Ovary (tissue), 7 donors: ENCODE measurements at regions not wholly inside any gene's neighbourhood (a gene's known extent, or its start where the extent isn't known, plus 50 kb on each side); places are given as distances from the start of the nearest gene placed in this dataset.

Experiments used
- DNase-seq, 5 donors: peaks; one replicate each; pipeline ENCODE4 v3.0.0-alpha.2; 2019 to 2020
- H3K27ac ChIP-seq, 2 donors: fragments of 200-600 bp; one replicate each; pipeline versions ENCODE4 v1.5.1 to v1.8.0; 2019 to 2022
- H3K27me3 ChIP-seq: fragments of 200-600 bp; one replicate; pipeline ENCODE4 v1.8.0; 2022
- H3K36me3 ChIP-seq: fragments of 200-600 bp; sonication (generic); one replicate; pipeline ENCODE4 v1.5.1; 2019
- H3K4me1 ChIP-seq: one replicate; pipeline ENCODE4 v1.8.1; 2013; ENCODE audit warnings: mild to moderate bottlenecking, moderate library complexity; ENCODE audit not compliant: insufficient read depth
- H3K4me3 ChIP-seq: fragments of 200-600 bp; sonication (generic); one replicate; pipeline ENCODE4 v1.5.1; 2017
- H3K9me3 ChIP-seq, 2 donors: fragments of 200-600 bp in 1 of 2; sonication (generic) in 1 of 2; one replicate each; pipeline versions ENCODE4 v1.5.1 to v1.8.1; 2013 to 2019; ENCODE audit warnings: mild to moderate bottlenecking in 1 of 2, moderate library complexity in 1 of 2
- CTCF ChIP-seq, 3 donors: fragments of 450-650 bp in 2 of 3; fragments of 200-600 bp in 1 of 3; IDR thresholded peaks; one replicate each; pipeline versions ENCODE4 v1.5.1 to v1.8.0; 2016 to 2022; ENCODE audit warnings: antibody characterized with exemption in 3 of 3, mild to moderate bottlenecking in 1 of 3
- EP300 ChIP-seq: sonication (generic); formaldehyde crosslinking; IDR thresholded peaks from one replicate; pipeline ENCODE4 v1.6.1; 2017; ENCODE audit warnings: antibody characterized with exemption
- POLR2A ChIP-seq: fragments of 450-650 bp; IDR thresholded peaks from one replicate; pipeline ENCODE4 v1.6.1; 2017; ENCODE audit warnings: antibody characterized with exemption, mild to moderate bottlenecking, moderate library complexity
- WGBS, 3 donors: extraction: QIAGEN DNeasy Blood & Tissue Kit in 1 of 3; methylation state at CpG; one replicate each; pipeline versions ENCODE4 v1.1.5 to v1.1.7; 2013 to 2017; 5-methylcytosine and 5-hydroxymethylcytosine counted together
- intact Hi-C, 4 donors: fragments of 100-400 bp; cut with DNase I; formaldehyde crosslinking; loops; one replicate each; pipeline versions ENCODE4 v1.11.0 to v1.15.1; 2022 to 2023
- donor health status: DM: no; HTN: no; CAD: no; lungs with moderate emphysema.
- donor health status: DM: no; HTN: no; CAD: no.
- donor health status: Bipolar disorder and iron deficiency.
- donor health status: DM: no; HTN: no; CAD: no.
- donor health status: DM: yes; HTN: yes; CAD: no.

- intact Hi-C loops, result no loop called here
- Histone ChIP-seq H3K4me3 (no peak overlapping the region), H3K27me3 (no peaks in the 10 kb centered on the region), H3K27ac (no peak overlapping the region), H3K36me3 (no peaks in the 10 kb centered on the region), H3K9me3 (no peaks in the 10 kb centered on the region), H3K4me1 (no peaks in the 10 kb centered on the region)
- DNase-seq, result no peak
- 84 to 90% (median 86%) methylated on average over 3 of the region's 3 CpGs for WGBS, 3 donors
- no peak for TF ChIP-seq EP300
- TF ChIP-seq POLR2A, result no peak
- TF ChIP-seq CTCF (IDR thresholded peaks at IDR 0.05), result no peak
Measured at GRCh38 chr5:10921160-10921559, 160.1 kb upstream of the DAP start.

GRCh38 chr5:10920400-10920799 lies 159.4 kb upstream of the DAP start:
- no peak for DNase-seq
- Histone ChIP-seq H3K4me1 (no peaks in the 10 kb centered on the region), H3K4me3 (no peak overlapping the region), H3K27me3 (no peaks in the 10 kb centered on the region), H3K9me3 (no peaks in the 10 kb centered on the region), H3K36me3 (no peaks in the 10 kb centered on the region), H3K27ac (no peak overlapping the region)
- TF ChIP-seq POLR2A, result no peak
- intact Hi-C loops, result no loop called here
- WGBS, 3 donors, result 82 to 90% (median 88%) methylated on average over 2 of the region's 2 CpGs

GRCh38 chr5:10914741-10915480 lies 153.9 kb upstream of the DAP start:
- H3K9me3 ChIP-seq, result no peaks in the 10 kb centered on the region
- no peak overlapping the region for H3K4me3 ChIP-seq
- WGBS, 3 donors, result 58 to 68% (median 62%) methylated on average over 9 of the region's 9 CpGs
- H3K36me3 ChIP-seq, result no peaks in the 10 kb centered on the region
- no peak overlapping the region for H3K27ac ChIP-seq
- H3K27me3 ChIP-seq, result no peaks in the 10 kb centered on the region
- no peak for TF ChIP-seq EP300
- no peak for TF ChIP-seq POLR2A
- no peak for TF ChIP-seq CTCF (IDR thresholded peaks at IDR 0.05)
- DNase-seq, result no peak
- no peaks in the 10 kb centered on the region for H3K4me1 ChIP-seq
- intact Hi-C loops, result loop anchor here in 1 of 4 donors (2.0 kb wide), 1 partner anchor 38 kb away; no protein-coding TSS in a partner anchor

- H3K9me3 ChIP-seq, result no peaks in the 10 kb centered on the region
- intact Hi-C loops, result loop anchor here in 1 of 4 donors (2.0 kb wide), 1 partner anchor 39 kb away; no protein-coding TSS in a partner anchor
- H3K27ac ChIP-seq, result no peak overlapping the region
- 21 to 38% (median 30%) methylated on average over 5 of the region's 5 CpGs for WGBS, 3 donors
- H3K36me3 ChIP-seq, result no peaks in the 10 kb centered on the region
- no peak for DNase-seq
- TF ChIP-seq CTCF (IDR thresholded peaks at IDR 0.05) (no peak), POLR2A (no peak), EP300 (no peak)
- H3K27me3 ChIP-seq, result no peaks in the 10 kb centered on the region
- H3K4me3 ChIP-seq, result no peak overlapping the region
- H3K4me1 ChIP-seq, result no peaks in the 10 kb centered on the region
Measured at GRCh38 chr5:10913841-10914240, 152.8 kb upstream of the DAP start.

- 33 to 42% (median 37%) methylated on average over 2 of the region's 2 CpGs for whole genome bisulfite sequencing, 3 donors
- H3K27ac ChIP-seq, result no peak overlapping the region
- no peak for DNase-seq
- H3K4me3 ChIP-seq, result no peak overlapping the region
- H3K4me1 ChIP-seq, result no peaks in the 10 kb centered on the region
- H3K9me3 ChIP-seq, result no peaks in the 10 kb centered on the region
- H3K27me3 ChIP-seq, result no peaks in the 10 kb centered on the region
- H3K36me3 ChIP-seq, result no peaks in the 10 kb centered on the region
- intact Hi-C loops, result no loop called here
- no peak for TF ChIP-seq CTCF (IDR thresholded peaks at IDR 0.05)
- no peak for TF ChIP-seq EP300
- no peak for TF ChIP-seq POLR2A
Measured at GRCh38 chr5:10913181-10913810, 152.3 kb upstream of the DAP start.
